Ecto neural progenitor cell (in vitro differentiated cells): ENCODE measurements at regions not wholly inside any gene's neighbourhood (a gene's known extent, or its start where the extent isn't known, plus 50 kb on each side); places are given as distances from the start of the nearest gene placed in this dataset.

Experiments used
- DNase-seq: peaks from one replicate; pipeline ENCODE4 v3.0.0-alpha.2; 2018; ENCODE audit warnings: low spot score

DNA sequence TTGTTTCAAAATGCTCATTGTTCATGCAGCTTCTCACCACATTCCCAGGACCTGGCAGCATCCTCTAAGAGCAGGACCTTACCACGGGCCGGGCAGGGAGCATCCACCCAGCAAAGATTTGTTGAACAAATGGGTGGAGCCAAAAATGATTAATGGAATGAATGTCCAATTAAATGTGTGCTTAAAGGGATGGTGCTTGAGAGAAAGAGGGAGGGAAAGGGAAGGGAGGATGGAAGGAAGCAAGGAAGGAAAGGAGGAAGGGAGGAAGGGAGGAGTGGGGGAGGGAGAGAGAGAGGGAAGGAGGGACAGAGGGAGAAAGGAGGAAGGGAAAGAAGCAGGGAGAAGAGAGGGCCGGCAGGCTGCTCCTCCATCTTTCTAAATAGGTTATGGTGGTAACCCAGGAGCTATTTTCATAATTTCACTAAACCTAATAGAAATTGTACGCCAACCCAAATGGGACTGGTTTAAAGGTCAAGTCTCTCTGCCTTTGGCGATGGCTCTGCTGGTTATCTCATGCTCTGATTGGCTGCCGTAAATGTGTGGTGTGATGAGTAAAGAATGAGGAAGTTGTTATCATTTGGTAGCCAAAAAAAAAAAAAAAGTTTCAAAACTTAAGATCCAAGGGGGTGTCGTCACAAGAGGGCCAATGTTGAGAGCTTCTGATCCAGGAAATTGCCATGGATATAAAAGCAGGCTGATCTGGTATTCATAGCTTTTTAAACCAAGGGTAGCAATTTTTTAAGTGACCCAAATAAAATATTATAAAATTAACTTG is 126.7 kb upstream of the FOXF1 start:
- DNase-seq = no peak

DNA sequence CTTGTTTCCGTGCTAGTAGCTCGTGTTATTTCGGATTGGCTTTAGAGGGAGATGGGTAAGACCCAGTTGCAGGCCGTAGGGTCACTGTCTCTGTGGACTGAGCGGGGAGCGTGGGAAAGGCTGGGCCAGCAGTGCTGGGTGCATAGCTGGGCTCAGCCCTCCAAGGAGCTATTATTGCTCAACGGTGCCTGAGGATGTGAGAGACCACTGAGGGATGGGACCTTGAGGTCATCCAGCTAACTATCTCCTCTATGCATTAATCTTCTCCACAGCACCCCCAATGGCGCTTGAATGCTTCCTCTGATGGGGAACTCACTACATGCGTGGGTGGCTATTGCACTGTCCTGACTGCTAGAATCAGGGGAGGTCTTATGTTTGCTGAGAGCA is 126.1 kb upstream of the FOXF1 start:
- no peak for DNase-seq

DNA sequence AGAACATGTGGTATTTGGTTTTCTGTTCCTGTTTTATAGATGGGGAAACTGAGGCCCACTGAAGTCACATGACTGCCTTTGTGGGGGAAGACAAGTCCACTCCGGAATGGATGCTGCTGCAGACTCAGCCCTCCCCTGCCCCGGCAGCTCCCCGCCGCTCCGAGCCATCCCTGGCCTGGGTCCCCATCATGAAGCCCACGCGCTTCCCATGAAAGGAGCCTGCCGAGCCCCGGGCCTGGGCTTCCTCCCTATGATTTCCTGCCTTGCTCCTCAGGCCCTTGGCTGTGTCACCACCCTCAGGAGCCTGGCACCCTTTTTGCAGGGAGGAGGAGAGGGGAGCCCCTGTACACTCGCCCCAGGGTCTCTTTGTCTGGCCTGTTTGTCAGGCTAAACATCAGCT is 125.3 kb upstream of the FOXF1 start:
- no peak for DNase-seq

DNA sequence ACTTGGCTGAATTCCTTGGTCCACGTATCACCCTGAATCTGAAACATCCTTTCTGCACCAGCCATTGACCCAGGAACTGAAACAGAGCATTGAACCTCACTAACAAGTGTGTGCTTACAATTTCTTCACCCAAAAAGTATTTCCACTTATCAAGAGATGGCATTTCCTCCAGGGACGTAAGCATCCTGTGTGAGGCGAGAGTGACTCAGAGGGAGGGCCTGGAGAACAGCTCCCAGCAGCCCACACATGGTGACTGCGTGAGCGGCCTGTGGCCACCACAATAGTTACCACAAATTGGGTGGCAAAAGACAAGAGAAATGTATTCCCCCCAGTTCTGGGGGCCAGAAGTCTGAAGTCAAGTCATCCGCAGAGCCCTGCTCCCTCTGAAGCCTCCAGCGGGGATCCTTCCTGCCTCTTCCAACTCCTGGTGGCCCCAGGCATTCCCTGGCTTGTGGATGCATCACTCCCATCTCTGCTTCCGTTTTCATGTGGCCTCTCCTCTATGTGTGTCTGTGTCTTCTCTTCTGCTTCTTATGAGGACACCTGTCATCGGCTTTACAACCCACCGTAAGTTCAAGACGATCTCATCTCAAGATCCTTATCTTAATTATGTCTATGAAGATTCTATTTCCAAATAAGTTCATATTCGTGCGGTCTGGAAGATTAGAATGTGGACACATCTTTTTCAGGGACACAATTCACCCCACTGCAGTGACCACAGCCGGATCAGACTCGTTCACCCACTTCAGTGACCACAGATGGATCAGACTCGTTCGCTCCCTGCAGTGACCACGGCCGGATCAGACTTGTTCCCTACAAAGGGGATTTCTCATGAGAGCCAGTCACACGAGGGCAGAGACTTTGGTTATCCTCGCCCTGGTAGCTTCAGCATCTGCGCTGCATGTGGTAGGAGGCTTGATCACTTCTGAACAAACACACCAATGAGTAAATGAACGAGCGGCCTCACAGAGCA is 122.6 kb upstream of the FOXF1 start:
- DNase-seq = no peak

DNA sequence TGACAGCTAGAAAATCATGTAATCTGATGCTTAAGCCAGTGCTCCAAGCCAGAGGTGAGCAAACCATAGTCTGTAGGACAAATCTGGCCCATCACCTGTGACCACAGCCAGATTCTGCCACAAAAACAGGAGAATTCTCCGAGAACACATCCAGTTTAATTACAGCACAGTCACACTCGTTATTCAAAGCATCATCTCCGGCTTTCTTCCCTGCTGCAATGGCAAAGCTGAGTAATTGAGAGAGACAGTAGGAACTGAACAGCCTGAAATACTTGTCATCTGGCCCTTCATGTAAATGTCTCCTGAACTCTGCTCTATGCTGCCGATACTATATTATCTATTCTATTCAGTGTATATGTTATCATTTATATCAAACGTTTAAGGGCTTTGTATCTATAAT is 121.4 kb upstream of the FOXF1 start:
- no peak for DNase-seq

DNA sequence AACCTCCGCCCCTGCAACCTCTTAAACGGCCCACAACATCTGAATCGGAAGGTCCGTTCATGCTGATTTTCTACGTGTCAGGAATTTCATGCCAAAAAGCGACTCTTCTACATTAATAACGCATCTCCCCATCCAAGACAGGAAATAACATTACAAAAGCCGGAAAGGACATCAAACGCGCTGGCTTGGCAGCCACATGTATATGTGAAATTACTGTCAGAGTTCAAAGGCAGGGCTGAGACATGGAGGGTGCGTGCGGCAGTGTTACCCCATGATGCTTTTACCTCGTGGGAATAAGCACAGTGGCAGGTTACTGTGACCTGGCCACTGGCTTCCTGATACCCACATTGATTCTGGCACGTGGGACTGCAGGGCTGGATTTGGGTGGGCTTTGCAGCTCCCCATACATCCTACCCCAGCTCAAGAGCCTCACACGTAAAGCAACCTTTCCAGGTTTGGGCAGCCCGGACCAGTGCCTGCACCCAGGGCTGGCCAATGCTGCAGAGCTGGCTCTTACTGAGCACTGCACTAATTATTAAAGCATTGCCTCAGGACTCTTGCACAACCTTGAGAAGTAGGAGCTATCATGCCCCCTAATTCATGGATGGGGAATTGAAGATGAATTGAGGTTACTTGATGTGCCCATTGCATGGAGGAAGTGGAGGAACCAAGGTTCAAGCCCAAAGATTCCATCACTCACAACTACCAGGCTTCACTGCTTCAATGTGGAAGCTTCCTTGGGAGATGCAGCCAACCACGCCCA is 120.6 kb upstream of the FOXF1 start:
- no peak for DNase-seq

DNA sequence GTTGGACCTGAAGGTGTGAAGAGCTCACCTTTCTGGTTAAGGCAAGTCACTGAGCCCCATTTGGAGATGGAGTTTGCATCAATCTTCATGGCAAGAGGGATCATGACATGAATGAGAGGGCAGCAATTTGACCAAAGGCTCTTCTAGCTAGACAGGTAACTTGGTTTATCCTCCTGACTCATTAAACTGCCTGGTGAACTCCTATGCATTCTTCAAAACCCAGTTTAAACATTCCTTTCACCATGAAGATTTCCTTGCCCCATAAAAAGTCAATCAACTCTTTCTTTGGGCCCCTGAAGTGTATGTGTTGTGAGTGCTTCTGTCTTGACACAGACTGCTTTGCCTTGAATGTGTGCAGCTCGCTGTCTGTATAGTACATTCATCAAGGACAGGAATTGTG is 120.0 kb upstream of the FOXF1 start:
- DNase-seq = no peak

DNA sequence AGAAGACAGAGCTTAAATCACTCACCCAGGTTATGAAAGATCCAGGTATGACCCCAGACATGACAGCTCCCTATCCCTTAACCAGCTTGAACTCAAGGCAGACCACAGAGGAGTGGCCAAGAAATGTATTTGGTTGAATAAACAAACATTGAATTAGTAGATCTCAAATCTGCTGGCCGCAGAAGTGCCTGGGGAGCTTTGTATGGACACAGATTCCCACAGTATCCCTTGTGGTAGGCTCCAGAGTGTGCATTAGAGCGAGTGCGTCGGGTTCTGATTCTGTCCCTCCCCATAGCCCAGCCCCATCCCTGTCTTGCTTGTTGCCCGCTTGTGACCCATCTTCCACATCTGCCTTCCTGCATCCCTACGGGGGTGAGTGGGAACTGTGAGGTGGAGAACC is 118.8 kb upstream of the FOXF1 start:
- DNase-seq = no peak

DNA sequence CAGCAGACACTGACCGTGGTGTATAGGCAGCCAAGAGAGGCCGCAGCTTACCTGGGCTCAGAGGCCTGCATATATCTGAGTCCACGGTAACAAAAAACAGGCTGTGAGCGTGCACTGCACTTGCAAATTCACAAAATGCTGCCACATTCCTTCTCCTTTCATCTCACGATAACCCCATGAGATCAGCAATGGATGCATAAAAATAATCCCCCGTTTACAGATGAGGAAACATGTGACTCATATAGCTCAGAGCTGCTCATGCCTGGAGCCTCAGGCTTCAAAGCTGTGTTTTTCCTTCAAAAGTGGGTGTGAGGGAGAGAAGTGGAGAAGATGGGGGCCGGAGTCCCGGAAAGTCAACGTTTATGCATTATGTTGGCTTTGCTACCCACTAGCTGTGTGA is 118.3 kb upstream of the FOXF1 start:
- DNase-seq = no peak

DNA sequence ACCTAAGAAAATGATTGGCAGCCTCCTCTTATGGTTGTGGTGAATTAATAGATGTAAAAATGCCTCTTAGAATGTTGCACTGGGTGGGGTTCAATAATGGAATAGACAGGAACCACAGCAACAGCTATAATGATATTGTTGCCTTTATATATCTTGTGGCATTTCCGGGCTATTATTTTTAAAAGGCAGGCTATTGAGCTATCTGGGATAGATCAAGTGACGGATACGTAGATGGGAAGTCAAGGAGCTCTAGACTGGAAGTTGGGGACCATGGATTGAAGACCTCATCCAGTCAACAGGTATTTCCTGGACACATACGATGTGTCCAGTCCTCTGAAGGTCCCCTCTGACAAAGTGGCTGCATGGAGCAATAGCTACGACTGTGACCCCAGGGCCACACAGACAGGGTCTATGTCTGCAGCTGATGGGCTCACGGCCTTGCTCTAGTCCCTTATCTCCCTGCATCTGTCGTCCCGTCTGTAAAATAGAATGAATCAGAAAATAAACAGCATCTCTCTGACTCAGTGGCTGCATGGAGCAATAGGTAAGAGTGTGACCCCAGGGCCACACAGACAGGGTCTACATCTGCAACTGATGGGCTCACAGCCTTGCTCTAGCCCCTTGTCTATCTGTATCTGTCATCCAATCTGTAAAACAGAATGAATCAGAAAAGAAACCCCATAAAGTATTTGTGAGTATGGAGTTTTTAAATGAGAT is 117.7 kb upstream of the FOXF1 start:
- DNase-seq = no peak

DNA sequence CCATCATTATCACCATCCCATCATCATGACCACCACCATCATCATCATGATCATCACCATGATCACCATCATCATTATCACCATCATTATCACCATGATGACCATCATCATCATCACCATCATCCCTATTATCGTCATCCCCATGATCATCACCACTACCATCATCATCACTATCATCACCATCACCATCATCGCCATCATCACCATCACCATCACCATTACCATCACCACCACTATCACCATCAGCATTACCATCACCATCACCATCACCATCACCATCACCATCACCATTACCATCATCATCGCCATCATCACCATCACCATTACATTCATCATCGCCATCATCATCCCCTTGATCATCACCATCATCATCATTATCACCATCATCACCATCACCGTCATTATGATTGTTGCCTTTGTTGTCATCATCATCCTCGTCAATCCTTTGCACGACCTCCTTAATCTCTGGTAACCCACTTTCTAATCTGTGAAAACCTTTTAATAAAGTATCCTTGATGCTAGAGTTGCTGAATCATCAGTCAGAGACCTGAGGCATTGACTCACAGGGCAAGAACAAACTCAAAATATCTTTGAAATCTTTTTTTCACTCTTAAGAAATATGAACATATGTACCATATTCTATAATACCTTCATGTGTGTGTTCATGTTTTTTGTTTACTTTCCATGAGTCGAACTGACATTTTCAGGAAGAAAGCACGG is 116.3 kb upstream of the FOXF1 start:
- no peak for DNase-seq

DNA sequence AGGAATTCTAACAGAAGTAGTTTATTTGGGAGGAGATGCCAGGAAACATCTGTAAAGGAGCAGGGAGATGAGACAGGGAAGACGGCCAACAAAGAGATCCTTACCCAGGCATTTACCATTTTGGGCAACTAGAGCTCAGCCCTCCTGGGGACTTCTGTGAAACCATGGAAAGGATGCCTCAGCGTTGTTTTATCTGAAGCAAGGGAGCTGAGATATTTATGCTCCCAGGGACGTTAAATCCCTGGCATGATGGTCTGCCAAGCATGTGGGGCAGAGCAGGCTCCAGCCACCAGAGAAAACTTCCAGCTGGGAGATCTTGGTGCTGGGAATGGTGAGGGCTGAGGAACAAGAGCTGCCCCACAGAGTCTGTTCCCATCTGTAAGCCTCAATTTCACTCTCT is 114.8 kb upstream of the FOXF1 start:
- DNase-seq = no peak

DNA sequence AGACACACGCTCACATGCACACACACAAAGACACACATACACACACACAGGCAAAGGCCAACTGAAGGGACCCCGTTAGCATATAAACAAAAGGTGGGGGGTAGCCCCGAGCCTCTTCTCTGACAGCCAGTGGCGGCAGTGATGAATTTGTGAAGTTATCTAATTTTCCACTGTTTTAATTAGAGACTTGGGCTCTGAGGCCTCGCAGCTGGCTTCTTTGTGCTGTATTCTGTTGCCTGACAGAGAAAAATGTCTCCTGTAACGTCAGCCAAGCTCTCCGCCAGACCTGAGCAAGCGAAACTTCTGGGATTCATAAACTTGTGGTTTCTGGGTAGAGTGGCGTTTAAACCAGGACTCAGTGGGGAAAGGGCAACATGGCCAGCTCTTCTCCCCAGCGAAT is 113.9 kb upstream of the FOXF1 start:
- no peak for DNase-seq

DNA sequence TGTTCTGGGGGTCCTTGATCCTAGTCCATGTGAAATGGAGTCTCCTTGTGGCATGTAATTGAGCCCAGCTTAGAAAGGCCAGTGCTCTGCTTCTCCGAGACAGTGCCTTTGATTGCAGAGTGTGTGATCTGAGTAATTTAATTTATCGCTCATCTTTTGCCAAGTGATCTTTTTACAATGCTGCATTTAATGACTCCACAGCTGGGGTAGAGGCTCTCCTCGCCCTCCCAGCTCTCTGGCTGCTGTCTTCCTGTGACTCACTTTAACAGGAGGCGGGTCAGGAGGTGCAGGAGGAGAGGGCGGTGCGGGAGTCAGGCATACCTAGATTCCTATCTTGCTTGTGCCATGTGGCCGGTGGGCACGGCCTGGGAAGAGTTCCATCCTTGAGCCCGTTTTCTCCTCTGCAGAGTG is 113.4 kb upstream of the FOXF1 start:
- no peak for DNase-seq

DNA sequence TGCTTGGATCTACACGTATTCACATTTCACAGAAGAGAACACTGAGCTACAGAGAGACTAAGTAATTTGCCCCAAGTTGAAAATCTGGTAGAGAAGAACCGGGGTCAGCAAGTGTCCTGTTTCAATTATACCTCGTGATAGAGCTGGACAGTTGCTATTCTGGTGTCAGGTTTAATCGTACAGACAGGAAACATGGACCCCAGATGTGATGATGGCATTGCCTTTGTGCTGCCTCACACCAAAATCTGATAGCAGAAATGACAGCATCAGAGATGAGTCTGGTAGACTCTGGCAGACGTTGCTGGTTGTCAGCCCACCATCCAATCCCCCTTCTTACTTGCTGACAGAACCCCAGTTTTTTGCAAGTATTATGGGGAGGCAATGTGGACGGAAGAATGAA is 112.1 kb upstream of the FOXF1 start:
- DNase-seq = no peak

DNA sequence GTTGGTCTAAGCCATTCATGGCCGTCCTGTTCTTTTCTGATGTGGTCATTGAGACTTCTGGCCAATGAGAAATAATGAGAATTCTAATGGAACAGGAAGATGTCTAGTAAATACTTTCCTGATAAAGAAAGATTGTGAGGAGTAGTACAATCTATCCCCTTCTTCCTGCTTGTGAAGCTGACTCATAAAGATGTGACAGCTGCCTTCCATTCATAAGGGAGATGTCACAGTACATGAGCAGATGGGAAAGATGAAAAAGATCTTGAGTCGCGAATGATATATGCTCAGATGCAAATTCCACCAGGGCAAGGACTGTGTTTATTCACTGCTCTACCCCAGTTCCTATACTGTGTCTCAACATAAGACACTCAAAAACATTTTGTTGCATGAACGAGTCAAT is 111.7 kb upstream of the FOXF1 start:
- DNase-seq = no peak

DNA sequence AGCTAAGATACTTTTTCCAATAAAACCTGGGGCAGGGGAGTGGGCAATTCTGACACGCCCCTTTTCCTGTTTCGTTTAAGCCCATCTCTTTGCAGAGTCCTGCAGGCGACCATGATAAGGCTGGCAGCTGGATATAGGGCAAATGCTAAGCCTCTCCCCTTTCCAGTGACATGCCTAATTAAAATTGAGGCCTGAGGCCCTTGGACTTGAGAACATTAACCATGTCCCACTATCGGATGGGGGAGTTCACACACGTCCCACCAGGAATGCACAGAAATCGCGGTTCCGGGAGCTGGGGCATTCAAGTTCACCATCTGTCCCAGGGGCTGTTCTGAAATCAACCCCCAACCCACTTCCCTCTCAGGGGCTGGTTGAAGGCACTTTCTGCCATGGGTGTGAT is 109.2 kb upstream of the FOXF1 start:
- no peak for DNase-seq

DNA sequence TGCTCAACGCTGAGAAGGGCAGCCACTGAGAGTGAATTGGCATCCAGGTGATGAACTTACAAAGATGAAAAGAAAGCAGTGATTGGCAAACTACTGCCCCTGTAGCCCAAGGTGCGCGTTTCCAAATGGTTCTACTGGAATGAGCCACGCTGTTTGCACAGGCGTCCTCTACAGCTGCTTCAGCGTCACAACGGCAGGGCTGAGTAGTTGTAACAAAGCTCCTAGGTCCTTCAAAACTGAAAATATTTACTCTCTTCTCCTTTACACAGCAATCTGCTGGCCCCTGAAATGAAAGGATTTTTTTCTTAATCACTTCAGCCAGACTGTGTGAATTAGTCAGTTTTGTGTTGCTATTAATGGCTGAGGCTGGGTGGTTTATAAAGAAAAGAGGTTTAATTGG is 107.2 kb upstream of the FOXF1 start:
- DNase-seq = no peak

DNA sequence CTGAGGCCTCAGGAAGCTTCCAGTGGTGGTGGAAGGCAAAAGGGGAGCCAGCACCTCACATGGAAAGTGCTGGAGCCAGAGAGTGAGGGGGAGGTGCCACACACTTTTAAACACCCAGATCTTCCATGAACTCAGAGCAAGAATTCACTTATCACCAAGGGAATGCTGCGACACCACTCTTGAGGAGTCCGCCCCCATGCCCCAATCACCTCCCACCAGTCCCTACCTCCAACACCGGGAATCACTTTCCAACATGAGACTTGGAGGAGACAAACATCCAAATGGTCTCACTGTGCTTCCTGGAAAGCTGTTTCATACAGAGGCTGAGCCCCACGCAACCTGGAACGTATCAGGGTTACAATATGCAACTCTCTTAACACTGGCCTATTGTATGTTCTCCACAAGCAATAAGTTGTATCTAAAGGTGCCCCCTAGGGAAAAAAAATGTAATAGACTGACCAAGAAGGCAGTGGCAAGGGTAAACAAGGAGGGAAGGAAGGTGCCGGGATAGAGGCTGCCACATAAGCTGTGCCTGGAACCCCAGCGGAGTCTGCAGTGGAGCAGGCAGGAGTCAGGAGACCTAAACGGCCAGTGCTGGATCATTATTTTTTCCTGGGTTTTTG is 106.7 kb upstream of the FOXF1 start:
- no peak for DNase-seq

DNA sequence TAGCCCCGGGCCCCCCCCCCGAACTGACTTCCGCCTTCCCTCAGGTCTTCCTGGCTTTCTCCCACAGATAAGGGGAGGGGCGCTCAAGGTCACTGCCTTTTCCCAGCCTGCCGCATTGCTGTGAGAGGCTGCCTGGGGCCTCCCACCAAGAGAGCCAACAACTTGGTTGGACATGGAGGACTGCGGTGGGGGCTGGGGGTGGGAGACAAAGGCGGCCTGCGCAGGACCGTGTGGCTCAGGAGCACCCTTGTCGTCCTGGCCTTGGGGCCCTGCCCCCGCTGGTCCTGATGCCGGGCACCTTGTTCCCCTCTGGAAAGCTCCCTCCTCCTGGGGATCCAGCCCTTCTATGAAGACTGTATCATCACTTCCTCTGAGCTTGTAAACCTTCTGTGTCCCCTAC is 105.6 kb upstream of the FOXF1 start:
- DNase-seq = no peak

DNA sequence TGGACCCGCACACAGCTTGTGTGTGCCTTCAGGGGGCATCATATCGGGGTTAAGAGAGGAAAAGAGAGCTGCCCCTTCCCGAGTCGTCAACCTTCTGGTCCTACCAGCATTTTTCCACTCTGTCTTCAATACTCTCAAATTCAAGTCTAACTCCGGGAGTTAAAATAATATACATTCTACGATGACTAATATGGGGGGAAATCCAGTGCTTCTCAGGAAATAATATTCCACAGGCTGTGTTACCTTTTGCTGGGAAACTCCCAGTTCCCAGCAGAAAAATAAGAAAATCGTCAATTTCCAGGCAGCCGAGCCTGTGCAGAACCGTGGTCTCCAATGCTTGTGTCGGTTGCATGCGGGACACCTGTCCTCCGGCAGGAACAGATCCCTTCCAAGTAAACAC is 105.0 kb upstream of the FOXF1 start:
- no peak for DNase-seq
